ENCODE measurements at regions not wholly inside any gene's neighbourhood (a gene's known extent, or its start where the extent isn't known, plus 50 kb on each side); places are given as distances from the start of the nearest gene placed in this dataset.
A peak's percentile ranks its signal among the peaks of the same experiment; 100 is the strongest.

DNA sequence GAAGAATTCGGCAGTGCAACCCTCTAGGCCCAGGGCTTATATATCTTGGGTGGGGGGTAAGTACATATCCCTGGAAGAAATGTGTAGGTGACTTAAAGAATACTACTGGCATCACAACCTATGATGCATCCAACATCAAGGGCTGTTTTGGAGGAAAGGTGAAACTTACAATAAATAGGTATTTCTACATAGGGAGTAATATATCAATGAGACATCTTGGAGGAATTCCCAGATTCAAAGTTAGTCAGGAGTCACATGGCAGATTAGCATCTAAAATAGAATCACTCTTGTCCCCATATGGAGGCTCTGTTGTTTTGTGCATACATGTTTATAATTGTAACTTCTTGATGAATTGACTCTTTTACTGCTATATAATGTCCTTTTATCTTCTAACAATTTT lies 375.5 kb downstream of the PAX1 start:
- peak; percentile 39 for DNase-seq (ENCODE audit: low read depth)
- TF ChIP-seq, protein P1, sequence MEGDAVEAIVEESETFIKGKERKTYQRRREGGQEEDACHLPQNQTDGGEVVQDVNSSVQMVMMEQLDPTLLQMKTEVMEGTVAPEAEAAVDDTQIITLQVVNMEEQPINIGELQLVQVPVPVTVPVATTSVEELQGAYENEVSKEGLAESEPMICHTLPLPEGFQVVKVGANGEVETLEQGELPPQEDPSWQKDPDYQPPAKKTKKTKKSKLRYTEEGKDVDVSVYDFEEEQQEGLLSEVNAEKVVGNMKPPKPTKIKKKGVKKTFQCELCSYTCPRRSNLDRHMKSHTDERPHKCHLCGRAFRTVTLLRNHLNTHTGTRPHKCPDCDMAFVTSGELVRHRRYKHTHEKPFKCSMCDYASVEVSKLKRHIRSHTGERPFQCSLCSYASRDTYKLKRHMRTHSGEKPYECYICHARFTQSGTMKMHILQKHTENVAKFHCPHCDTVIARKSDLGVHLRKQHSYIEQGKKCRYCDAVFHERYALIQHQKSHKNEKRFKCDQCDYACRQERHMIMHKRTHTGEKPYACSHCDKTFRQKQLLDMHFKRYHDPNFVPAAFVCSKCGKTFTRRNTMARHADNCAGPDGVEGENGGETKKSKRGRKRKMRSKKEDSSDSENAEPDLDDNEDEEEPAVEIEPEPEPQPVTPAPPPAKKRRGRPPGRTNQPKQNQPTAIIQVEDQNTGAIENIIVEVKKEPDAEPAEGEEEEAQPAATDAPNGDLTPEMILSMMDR (IDR thresholded peaks at IDR 0.05; ENCODE audit: insufficient read depth, low read length), result no peak
- H3K4me3 ChIP-seq (ENCODE audit: low read depth, low read length), result no peak overlapping the region

GRCh38 chr20:22074635-22075034 lies 369.2 kb downstream of the PAX1 start:
- TF ChIP-seq, protein P1 (IDR thresholded peaks at IDR 0.05; ENCODE audit: insufficient read depth, low read length), result no peak
- no peak overlapping the region for H3K4me3 ChIP-seq (ENCODE audit: low read depth, low read length)
- no peak for DNase-seq (ENCODE audit: low read depth)

DNA sequence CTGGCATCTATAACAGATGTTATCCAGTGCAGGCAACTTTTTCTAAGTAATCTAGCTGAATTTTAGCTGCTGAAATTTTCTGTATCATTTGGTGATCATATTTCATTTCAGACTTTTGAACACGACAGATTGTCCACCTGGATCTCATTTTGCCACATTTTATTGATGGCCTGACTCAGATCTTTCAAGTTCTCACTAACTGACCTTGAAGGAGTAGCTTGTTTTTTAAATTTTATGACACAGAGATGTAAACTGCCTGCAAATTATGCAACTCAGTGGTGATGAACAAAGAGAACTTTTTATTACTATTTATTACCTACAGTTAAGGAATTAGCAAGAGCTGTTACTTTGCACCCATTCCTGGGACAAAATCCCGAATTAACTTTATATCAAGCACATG lies 366.4 kb downstream of the PAX1 start:
- TF ChIP-seq, protein P1 (IDR thresholded peaks at IDR 0.05; ENCODE audit: insufficient read depth, low read length), result no peak
- H3K4me3 ChIP-seq (ENCODE audit: low read depth, low read length), result no peak overlapping the region
- DNase-seq (ENCODE audit: low read depth), result no peak

GRCh38 chr20:22070610-22071058 lies 365.2 kb downstream of the PAX1 start:
- no peak overlapping the region for H3K4me3 ChIP-seq (ENCODE audit: low read depth, low read length)
- peak; percentile 69 for DNase-seq (ENCODE audit: low read depth)
- TF ChIP-seq, protein P1 (IDR thresholded peaks at IDR 0.05; ENCODE audit: insufficient read depth, low read length), result no peak

- no peak for DNase-seq (ENCODE audit: low read depth)
- H3K4me3 ChIP-seq (ENCODE audit: low read depth, low read length), result no peak overlapping the region
- TF ChIP-seq, protein P1 (IDR thresholded peaks at IDR 0.05; ENCODE audit: insufficient read depth, low read length), result no peak
Measured at GRCh38 chr20:22063753-22064152, 358.3 kb downstream of the PAX1 start.

DNA sequence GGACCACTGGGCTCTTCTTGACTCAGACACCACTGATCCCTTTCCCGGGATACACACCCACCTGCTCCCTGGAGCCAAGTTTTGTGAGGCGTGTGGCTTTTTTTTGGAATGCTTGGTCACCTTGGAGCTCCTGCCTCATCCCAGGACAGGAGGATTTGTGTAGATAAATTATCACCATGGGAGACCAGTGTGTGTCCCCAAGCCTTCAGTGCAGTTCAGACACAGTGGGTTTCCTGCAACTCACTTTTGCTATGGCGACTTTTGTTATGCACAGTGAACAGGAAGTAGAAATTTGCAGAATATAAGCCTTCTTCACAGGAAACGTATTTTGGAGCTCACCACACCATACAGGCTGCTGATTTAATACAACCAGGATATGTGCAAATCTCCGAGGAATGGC lies 357.4 kb downstream of the PAX1 start:
- TF ChIP-seq, protein P1 (IDR thresholded peaks at IDR 0.05; ENCODE audit: insufficient read depth, low read length), result no peak
- H3K4me3 ChIP-seq (ENCODE audit: low read depth, low read length), result no peak overlapping the region
- no peak for DNase-seq (ENCODE audit: low read depth)

- TF ChIP-seq, protein P1 (IDR thresholded peaks at IDR 0.05; ENCODE audit: insufficient read depth, low read length), result no peak
- no peak overlapping the region for H3K4me3 ChIP-seq (ENCODE audit: low read depth, low read length)
Measured at GRCh38 chr20:22060610-22061009, 355.1 kb downstream of the PAX1 start.

More at GRCh38 chr20:22060610-22061009, 355.1 kb downstream of the PAX1 start:
- no peak for DNase-seq (ENCODE audit: low read depth)

Measured in fibroblast of the aortic adventitia (primary cell).